Activated CD4-positive, alpha-beta T cell treated with anti-CD3 and anti-CD28 coated beads for 36 hours (primary cell): ENCODE measurements at regions not wholly inside any gene's neighbourhood (a gene's known extent, or its start where the extent isn't known, plus 50 kb on each side); places are given as distances from the start of the nearest gene placed in this dataset.
A peak's percentile ranks its signal among the peaks of the same experiment; 100 is the strongest.

ENCODE experiments used
- ATAC-seq: fragments of 200-7000 bp; cut with Tn5 transposase; one replicate; pipeline ENCODE4 v1.10.0; 2021; ENCODE audit warnings: mild to moderate bottlenecking, moderate library complexity
- CTCF ChIA-PET: fragments of 350-600 bp; sonication (Branson Sonifier 250); formaldehyde crosslinking; loops from one replicate; lab custom pipeline; 2021; ENCODE audit warnings: antibody characterized with exemption; lab: Charles Lee
- POLR2A ChIA-PET: fragments of 350-600 bp; sonication (Branson Sonifier 250); formaldehyde crosslinking; loops from one replicate; lab custom pipeline; 2021; ENCODE audit warnings: antibody characterized with exemption, inconsistent platforms; lab: Charles Lee
- DNase-seq: peaks from one replicate; pipeline ENCODE4 v3.0.0-alpha.2; 2020
- H3K27ac Mint-ChIP-seq: one replicate; pipeline ENCODE4 v1.8.0; 2021; ENCODE audit warnings: mixed read lengths
- H3K27me3 Mint-ChIP-seq: one replicate; pipeline ENCODE4 v1.8.0; 2021; ENCODE audit warnings: mixed read lengths
- H3K36me3 Mint-ChIP-seq: one replicate; pipeline ENCODE4 v1.8.0; 2021; ENCODE audit warnings: low read depth, mixed read lengths
- H3K4me1 Mint-ChIP-seq: one replicate; pipeline ENCODE4 v1.8.0; 2021; ENCODE audit warnings: mixed read lengths
- H3K4me3 Mint-ChIP-seq: one replicate; pipeline ENCODE4 v1.8.0; 2021; ENCODE audit warnings: mild to moderate bottlenecking, moderate library complexity, mixed read lengths
- H3K9me3 Mint-ChIP-seq: one replicate; pipeline ENCODE4 v1.8.0; 2021; ENCODE audit warnings: low read depth, mixed read lengths
- intact Hi-C, 2 experiments: fragments of 100-400 bp; cut with DNase I in 1 of 2; cut with micrococcal nuclease in 1 of 2; formaldehyde crosslinking; loops; one replicate each; pipeline versions ENCODE4 v1.14.2 to v1.15.1; 2022 to 2024; cut with DNase I, micrococcal nuclease

- H3K4me3 Mint-ChIP-seq = no peak overlapping the region
- H3K36me3 Mint-ChIP-seq = no peaks in the 10 kb centered on the region
- intact Hi-C loops = no loop called here
- DNase-seq = no peak
- POLR2A ChIA-PET = no interaction called here
- H3K27me3 Mint-ChIP-seq = no peaks in the 10 kb centered on the region
- H3K4me1 Mint-ChIP-seq = no peaks in the 10 kb centered on the region
- CTCF ChIA-PET = no interaction called here
- ATAC-seq = no peak
- H3K27ac Mint-ChIP-seq = no peak overlapping the region
- H3K9me3 Mint-ChIP-seq = no peaks in the 10 kb centered on the region
Observed at GRCh38 chr4:10974371-10974770, 289.8 kb upstream of the CLNK start.

DNA sequence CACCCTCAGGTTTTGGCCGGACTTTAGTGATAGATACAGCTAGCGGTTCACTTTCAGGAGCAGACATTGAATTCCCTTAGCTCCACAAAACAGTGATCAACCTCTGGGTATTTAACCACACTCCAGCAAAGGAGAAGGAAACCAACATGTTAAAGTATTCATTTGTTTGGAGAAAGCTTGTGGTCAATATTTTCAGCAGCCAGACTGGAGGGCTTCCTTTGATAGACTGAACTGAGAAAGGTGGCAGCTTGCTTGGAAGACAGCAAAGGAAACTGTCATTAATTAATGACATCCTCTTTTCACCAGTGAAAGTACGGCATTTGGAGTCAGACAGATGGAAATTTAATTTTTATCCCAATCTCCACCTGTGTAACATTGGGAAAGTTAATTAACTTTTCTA is 289.1 kb upstream of the CLNK start:
- Mint-ChIP-seq H3K4me3 (no peak overlapping the region), H3K9me3 (no peaks in the 10 kb centered on the region), H3K4me1 (no peaks in the 10 kb centered on the region), H3K27me3 (no peaks in the 10 kb centered on the region), H3K27ac (no peak overlapping the region), H3K36me3 (no peaks in the 10 kb centered on the region)
- ChIA-PET POLR2A (interaction anchor here (0.6 kb wide), 1 partner anchor 856 kb away, joined by 5 read pairs; no protein-coding TSS in a partner anchor), CTCF (interaction anchor here (0.9 kb wide), 1 partner anchor 13 kb away, joined by 3 read pairs; no protein-coding TSS in a partner anchor)
- intact Hi-C loops = no loop called here
- ATAC-seq (no peak), DNase-seq (no peak)

DNA sequence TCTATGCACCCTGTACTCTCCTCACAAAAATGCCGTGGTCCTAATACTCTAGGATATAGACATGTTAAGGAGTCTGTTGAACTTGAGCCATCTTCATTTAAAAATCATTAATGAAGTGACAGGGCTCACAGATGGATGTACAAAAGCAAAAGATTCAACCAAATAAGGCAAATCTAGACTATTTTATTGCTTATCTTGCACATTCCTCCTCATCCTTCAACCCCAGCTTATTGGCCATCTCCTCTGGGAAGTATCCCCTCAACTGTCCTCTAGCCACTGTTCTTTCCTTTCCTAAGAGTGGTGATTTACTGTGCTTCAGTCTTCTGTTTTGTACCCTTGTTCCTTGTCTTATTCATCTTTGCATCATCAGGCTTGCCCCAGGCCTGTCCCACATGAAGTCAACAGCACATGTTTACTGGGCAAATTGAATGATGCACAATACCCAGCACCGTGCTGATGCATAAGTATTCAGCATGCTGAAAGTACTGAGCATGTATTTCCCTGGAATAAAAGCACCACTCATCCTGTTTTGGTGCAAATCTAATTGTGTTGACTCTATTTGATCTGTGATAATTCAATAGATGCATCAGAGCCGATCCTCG is 287.3 kb upstream of the CLNK start:
- no peaks in the 10 kb centered on the region for H3K9me3 Mint-ChIP-seq
- no peaks in the 10 kb centered on the region for H3K4me1 Mint-ChIP-seq
- ChIA-PET CTCF (interaction anchor here (0.7 kb wide), 1 partner anchor 338 kb away, joined by 3 read pairs; no protein-coding TSS in a partner anchor), POLR2A (no interaction called here)
- DNase-seq = no peak
- H3K4me3 Mint-ChIP-seq = no peak overlapping the region
- ATAC-seq = no peak
- intact Hi-C loops = no loop called here
- no peak overlapping the region for H3K27ac Mint-ChIP-seq
- H3K36me3 Mint-ChIP-seq = no peaks in the 10 kb centered on the region
- no peaks in the 10 kb centered on the region for H3K27me3 Mint-ChIP-seq

DNA sequence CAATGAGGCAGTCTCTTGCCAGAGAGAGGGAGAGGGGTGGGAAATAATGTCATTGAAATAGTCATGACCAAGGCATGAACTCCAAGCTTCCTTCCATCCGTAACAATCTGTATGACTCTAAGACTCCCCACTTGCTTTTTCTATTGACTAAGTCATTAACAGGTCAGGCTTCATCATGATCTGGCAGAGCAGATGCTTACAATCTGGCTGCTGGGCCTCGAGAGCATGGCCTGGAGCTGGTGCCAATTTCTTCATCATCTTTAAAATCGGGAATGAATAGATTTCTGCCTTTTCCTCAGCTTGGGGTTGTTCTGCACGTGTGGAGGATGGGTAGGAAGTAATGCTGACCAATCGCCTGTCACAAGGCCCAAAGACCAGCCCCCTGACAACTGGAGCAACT is 280.6 kb upstream of the CLNK start:
- intact Hi-C loops = no loop called here
- no peaks in the 10 kb centered on the region for H3K27me3 Mint-ChIP-seq
- DNase-seq (no peak), ATAC-seq (no peak)
- POLR2A ChIA-PET = no interaction called here
- no peaks in the 10 kb centered on the region for H3K4me1 Mint-ChIP-seq
- no peaks in the 10 kb centered on the region for H3K36me3 Mint-ChIP-seq
- CTCF ChIA-PET = no interaction called here
- H3K9me3 Mint-ChIP-seq = no peaks in the 10 kb centered on the region
- no peak overlapping the region for H3K4me3 Mint-ChIP-seq
- H3K27ac Mint-ChIP-seq = no peak overlapping the region

DNA sequence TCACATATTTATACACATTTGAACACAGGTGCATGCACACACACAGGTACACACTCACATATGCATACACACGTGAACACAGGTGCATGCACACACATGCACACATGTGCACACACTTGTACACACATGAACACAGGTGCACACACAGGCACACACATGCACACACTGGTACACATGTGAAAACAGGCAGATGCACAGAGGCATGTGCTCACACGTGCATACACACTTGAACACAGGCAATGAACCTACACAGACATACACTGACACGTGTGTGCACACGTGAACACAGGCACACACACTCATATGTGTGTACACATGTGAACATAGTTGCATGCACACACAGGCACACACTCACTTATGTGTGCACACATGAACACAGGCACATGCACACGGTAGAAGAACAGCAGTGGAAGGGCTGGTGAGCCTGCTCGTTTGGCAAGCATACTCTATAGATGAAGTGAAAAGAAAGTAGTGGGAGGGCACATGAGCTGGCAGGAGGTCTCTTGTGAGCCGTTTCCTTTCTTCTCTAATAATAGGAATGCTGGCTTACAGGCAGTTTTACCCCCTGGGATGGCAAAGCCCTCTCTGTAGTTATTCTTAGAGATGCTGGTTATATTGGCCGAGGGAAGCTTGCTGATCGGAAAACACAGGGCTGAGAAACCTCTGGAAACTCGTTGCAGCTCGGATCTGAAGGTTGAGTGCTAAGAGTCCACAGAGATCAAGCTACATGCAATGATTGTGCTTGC is 279.6 kb upstream of the CLNK start:
- ATAC-seq = no peak
- DNase-seq = no peak
- H3K4me3 Mint-ChIP-seq = no peak overlapping the region
- CTCF ChIA-PET = no interaction called here
- no peaks in the 10 kb centered on the region for H3K4me1 Mint-ChIP-seq
- intact Hi-C loops = no loop called here
- no peaks in the 10 kb centered on the region for H3K36me3 Mint-ChIP-seq
- no peaks in the 10 kb centered on the region for H3K27me3 Mint-ChIP-seq
- H3K27ac Mint-ChIP-seq = no peak overlapping the region
- H3K9me3 Mint-ChIP-seq = no peaks in the 10 kb centered on the region
- POLR2A ChIA-PET = no interaction called here

DNA sequence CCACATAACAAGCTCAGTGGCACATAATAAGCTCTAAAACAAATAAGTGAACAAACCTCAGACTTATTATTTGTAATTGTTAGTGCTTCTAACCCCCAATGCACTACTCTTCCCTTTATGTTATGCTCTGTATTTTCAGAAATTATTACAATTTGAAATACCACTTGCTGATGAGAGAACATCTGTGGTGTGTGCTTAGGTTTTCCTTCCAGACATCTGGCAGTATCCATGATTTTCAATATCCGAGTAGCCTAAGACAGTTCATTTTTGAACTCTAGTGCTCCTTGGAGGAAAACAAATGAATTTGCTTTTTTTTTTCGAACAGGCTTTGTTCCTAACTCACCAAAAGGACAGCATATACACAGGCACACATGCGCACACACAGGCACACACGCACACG is 278.7 kb upstream of the CLNK start:
- ATAC-seq (no peak), DNase-seq (no peak)
- H3K27ac Mint-ChIP-seq = no peak overlapping the region
- no peaks in the 10 kb centered on the region for H3K36me3 Mint-ChIP-seq
- no peaks in the 10 kb centered on the region for H3K27me3 Mint-ChIP-seq
- H3K9me3 Mint-ChIP-seq = no peaks in the 10 kb centered on the region
- POLR2A ChIA-PET = no interaction called here
- H3K4me3 Mint-ChIP-seq = no peak overlapping the region
- no peaks in the 10 kb centered on the region for H3K4me1 Mint-ChIP-seq
- CTCF ChIA-PET = no interaction called here
- intact Hi-C loops = no loop called here

DNA sequence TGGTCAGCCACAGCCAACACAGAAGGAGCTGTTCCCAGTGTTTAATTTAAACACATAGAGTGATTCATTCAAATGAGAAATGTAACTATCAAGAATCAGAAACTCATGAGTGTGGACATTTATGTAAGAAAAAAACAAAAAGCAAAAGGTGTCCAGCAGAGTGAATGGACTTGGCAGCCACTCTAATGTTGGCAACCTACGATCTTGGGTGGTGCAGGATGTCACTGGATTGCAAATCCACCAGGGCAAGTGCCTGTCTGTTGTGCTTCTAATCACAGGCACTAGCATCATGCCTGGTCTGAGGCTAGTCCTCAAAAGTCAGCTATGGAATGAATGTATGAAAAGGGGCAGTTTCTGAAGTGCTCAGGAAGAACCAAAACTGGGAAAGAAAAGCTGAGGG is 277.7 kb upstream of the CLNK start:
- DNase-seq = no peak
- ChIA-PET CTCF (no interaction called here), POLR2A (interaction anchor here (0.6 kb wide), 1 partner anchor 69 kb away, joined by 4 read pairs; no protein-coding TSS in a partner anchor)
- H3K4me1 Mint-ChIP-seq = no peaks in the 10 kb centered on the region
- no peaks in the 10 kb centered on the region for H3K36me3 Mint-ChIP-seq
- no peak for ATAC-seq
- intact Hi-C loops = no loop called here
- H3K27ac Mint-ChIP-seq = no peak overlapping the region
- no peak overlapping the region for H3K4me3 Mint-ChIP-seq
- H3K9me3 Mint-ChIP-seq = no peaks in the 10 kb centered on the region
- peaks cover under 1% of the 10 kb centered on the region for H3K27me3 Mint-ChIP-seq

- Mint-ChIP-seq H3K36me3 (no peaks in the 10 kb centered on the region), H3K4me3 (no peak overlapping the region), H3K27ac (no peak overlapping the region), H3K9me3 (no peaks in the 10 kb centered on the region), H3K4me1 (peaks cover 5% of the 10 kb centered on the region), H3K27me3 (peaks cover 5% of the 10 kb centered on the region)
- intact Hi-C loops = no loop called here
- DNase-seq (peak; percentile 7), ATAC-seq (no peak)
- CTCF ChIA-PET = interaction anchor here (0.8 to 1.0 kb wide), 2 partner anchors 13 to 430 kb away, joined by 3 read pairs; no protein-coding TSS in a partner anchor
- POLR2A ChIA-PET = no interaction called here
Observed at GRCh38 chr4:10960389-10960788, 275.8 kb upstream of the CLNK start.

DNA sequence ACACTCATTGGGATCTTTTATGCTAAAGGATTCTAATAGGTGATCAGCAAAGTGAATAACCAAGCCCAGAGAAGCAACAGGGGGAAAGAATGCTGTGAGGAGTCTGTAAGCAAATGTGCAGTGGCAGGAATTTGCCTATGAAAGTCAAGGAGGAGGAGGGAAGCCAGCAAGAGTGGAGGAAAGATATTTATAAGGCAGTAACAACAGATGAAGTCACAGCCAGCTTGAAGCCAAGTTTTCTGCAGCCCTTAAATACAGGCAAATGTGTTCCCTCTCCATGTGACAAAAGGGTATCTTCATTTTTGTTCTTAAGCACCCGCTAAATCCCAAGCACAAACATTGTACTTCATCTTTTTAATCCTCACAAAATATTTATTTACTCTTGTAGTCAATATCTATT is 275.0 kb upstream of the CLNK start:
- POLR2A ChIA-PET = no interaction called here
- Mint-ChIP-seq H3K27ac (no peak overlapping the region), H3K36me3 (no peaks in the 10 kb centered on the region), H3K9me3 (no peaks in the 10 kb centered on the region), H3K4me3 (no peak overlapping the region), H3K4me1 (peaks cover 10% of the 10 kb centered on the region), H3K27me3 (peaks cover 5% of the 10 kb centered on the region)
- intact Hi-C loops = no loop called here
- no peak for DNase-seq
- no peak for ATAC-seq
- CTCF ChIA-PET = no interaction called here

- POLR2A ChIA-PET = no interaction called here
- Mint-ChIP-seq H3K36me3 (no peaks in the 10 kb centered on the region), H3K27me3 (peaks cover 5% of the 10 kb centered on the region), H3K27ac (no peak overlapping the region), H3K4me1 (peaks cover 13% of the 10 kb centered on the region), H3K9me3 (no peaks in the 10 kb centered on the region), H3K4me3 (no peak overlapping the region)
- DNase-seq (no peak), ATAC-seq (no peak)
- CTCF ChIA-PET = no interaction called here
- intact Hi-C loops = no loop called here
Observed at GRCh38 chr4:10958226-10958856, 273.8 kb upstream of the CLNK start.

DNA sequence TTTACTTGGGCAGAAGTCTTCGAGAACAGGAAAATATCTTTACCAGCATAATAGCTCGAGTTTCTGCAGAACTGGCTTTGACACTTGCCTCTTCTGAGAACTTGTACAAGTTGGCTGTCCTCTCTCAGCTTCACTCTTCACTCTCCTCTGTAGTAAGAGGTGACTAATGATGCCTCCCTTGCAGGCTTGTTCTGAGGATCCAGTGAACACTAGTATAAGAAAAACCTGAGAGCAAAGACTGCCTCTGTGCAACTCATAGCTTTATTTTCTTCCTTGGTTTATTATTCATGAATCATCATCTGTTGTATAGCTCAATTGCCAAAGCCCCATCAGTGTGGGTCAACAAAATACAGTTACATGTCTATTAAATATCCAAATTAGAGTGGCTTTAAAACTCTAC is 266.7 kb upstream of the CLNK start:
- Mint-ChIP-seq H3K27me3 (peaks cover 3% of the 10 kb centered on the region), H3K36me3 (no peaks in the 10 kb centered on the region), H3K4me3 (no peak overlapping the region), H3K9me3 (no peaks in the 10 kb centered on the region), H3K27ac (no peak overlapping the region), H3K4me1 (peaks cover 13% of the 10 kb centered on the region)
- ChIA-PET POLR2A (no interaction called here), CTCF (interaction anchor here (0.7 kb wide), 1 partner anchor 190 kb away, joined by 3 read pairs; no protein-coding TSS in a partner anchor)
- DNase-seq = no peak
- intact Hi-C loops = no loop called here
- ATAC-seq = no peak
